ENCODE measurements at regions not wholly inside any gene's neighbourhood (a gene's known extent, or its start where the extent isn't known, plus 50 kb on each side); places are given as distances from the start of the nearest gene placed in this dataset.

DNA sequence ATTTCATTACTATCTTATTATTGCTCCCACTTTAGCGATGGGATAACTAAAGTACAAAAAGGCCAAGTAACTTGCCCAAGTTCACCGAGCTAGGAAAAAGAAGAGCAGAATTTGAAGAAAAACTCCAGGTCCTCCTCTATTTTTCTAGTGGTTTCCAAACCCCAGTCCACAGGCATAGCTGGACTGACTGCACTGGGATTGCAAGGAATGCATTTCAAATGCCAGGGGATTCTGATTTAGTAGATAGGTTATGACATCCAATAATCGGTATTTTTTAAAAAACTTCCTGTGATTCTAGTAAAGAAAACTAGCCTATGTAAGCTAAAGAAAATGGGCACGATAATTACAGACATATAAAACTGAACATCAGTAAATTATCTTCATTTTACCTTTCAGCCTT, 62.7 kb upstream of the GALNT5 start:
- ChIA-PET POLR2A (no interaction called here), CTCF (ENCODE audit: low intra/inter-chr PET ratio, low total read pairs) (interaction anchor here (1.9 kb wide), 1 partner anchor 1826 kb away, joined by 5 read pairs; no protein-coding TSS in a partner anchor)
- intact Hi-C loops (cut with micrococcal nuclease; ENCODE audit: unreplicated experiment), result loop anchor here (2.0 to 5.0 kb wide), 6 partner anchors 143 to 1826 kb away; no protein-coding TSS in a partner anchor
- Histone ChIP-seq H3K79me2 (ENCODE audit: insufficient read depth, low read length) (no peaks in the 10 kb centered on the region), H3K4me3 (replicated peaks in 1 of 3; ENCODE audit: insufficient read depth in 1 of 3, low read depth in 2 of 3, low read length in 3 of 3) (no peak overlapping the region), H3K9ac (ENCODE audit: insufficient read depth, low read depth, low read length) (no peak overlapping the region), H3K27ac (ENCODE audit: extremely low read length, insufficient read depth, low read length) (no peak overlapping the region), H3K4me2 (ENCODE audit: low read depth, low read length) (no peak overlapping the region), H3K27me3 (ENCODE audit: control insufficient read depth in 1 of 2, insufficient read depth in 2 of 2, low read length in 2 of 2) (no peaks in the 10 kb centered on the region; a peak in 1 of 5 replicates), H4K20me1 (ENCODE audit: insufficient read depth, low read length) (no peaks in the 10 kb centered on the region), H3K36me3 (replicated peaks in 1 of 2; ENCODE audit: control insufficient read depth in 1 of 2, insufficient read depth in 2 of 2, low read length in 2 of 2) (no peaks in the 10 kb centered on the region), H3K9me3 (ENCODE audit: low read length) (no peaks in the 10 kb centered on the region), H2AFZ (ENCODE audit: low read length) (no peak overlapping the region), H3K4me1 (ENCODE audit: insufficient read depth, low read length) (no peaks in the 10 kb centered on the region)
- WGBS (ENCODE audit: low lambda C conversion rate), result 17% methylated on average over 4 of the region's 4 CpGs
- no peak for DNase-seq (ENCODE audit: low spot score)
- no TSS peak for BruUV-seq (replicated peaks)
- in situ Hi-C loops (cut with HindIII; ENCODE audit: extremely low pct_ligation_motif_present, low pct_unique_long_range_greater_than_20kb), result loop anchor here (10.0 to 25.0 kb wide), 2 partner anchors 858 to 1820 kb away; partner anchors contain the start of gene NR4A2
- ATAC-seq, result no peak
- no peak for FAIRE-seq
- TF ChIP-seq ZNF251 (CRISPR knock-in tag; IDR thresholded peaks at IDR 0.05), result no peak
- no peak for TF ChIP-seq LCORL (IDR thresholded peaks at IDR 0.05)
- TF ChIP-seq LCORL (CRISPR knock-in tag; IDR thresholded peaks at IDR 0.05), result no peak
- TF ChIP-seq ATRX (CRISPR knock-in tag; IDR thresholded peaks at IDR 0.05; ENCODE audit: borderline replicate concordance), result no peak
- TF ChIP-seq, protein P1, sequence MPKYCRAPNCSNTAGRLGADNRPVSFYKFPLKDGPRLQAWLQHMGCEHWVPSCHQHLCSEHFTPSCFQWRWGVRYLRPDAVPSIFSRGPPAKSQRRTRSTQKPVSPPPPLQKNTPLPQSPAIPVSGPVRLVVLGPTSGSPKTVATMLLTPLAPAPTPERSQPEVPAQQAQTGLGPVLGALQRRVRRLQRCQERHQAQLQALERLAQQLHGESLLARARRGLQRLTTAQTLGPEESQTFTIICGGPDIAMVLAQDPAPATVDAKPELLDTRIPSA (CRISPR knock-in tag; IDR thresholded peaks at IDR 0.05; ENCODE audit: borderline replicate concordance), result no peak
- no peak for TF ChIP-seq ZIK1 (CRISPR knock-in tag; IDR thresholded peaks at IDR 0.05; ENCODE audit: borderline replicate concordance, low read depth)
- TF ChIP-seq CEBPB (IDR thresholded peaks at IDR 0.05; ENCODE audit: borderline replicate concordance, low read depth, low read length), result no peak
- TF ChIP-seq, protein P2, sequence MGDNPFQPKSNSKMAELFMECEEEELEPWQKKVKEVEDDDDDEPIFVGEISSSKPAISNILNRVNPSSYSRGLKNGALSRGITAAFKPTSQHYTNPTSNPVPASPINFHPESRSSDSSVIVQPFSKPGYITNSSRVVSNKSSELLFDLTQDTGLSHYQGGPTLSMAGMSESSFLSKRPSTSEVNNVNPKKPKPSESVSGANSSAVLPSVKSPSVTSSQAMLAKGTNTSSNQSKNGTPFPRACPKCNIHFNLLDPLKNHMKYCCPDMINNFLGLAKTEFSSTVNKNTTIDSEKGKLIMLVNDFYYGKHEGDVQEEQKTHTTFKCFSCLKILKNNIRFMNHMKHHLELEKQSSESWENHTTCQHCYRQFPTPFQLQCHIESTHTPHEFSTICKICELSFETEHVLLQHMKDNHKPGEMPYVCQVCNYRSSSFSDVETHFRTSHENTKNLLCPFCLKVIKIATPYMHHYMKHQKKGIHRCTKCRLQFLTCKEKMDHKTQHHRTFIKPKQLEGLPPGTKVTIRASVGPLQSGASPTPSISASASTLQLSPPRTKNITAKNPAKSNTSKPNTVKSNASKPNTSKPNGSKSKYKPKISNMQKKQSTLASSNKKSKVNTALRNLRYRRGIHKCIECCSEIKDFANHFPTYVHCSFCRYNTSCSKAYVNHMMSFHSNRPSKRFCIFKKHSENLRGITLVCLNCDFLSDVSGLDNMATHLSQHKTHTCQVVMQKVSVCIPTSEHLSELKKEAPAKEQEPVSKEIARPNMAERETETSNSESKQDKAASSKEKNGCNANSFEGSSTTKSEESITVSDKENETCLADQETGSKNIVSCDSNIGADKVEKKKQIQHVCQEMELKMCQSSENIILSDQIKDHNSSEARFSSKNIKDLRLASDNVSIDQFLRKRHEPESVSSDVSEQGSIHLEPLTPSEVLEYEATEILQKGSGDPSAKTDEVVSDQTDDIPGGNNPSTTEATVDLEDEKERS (CRISPR knock-in tag; IDR thresholded peaks at IDR 0.05), result no peak
- no peak for TF ChIP-seq TARDBP (CRISPR knock-in tag; IDR thresholded peaks at IDR 0.05)
- TF ChIP-seq, protein P3, sequence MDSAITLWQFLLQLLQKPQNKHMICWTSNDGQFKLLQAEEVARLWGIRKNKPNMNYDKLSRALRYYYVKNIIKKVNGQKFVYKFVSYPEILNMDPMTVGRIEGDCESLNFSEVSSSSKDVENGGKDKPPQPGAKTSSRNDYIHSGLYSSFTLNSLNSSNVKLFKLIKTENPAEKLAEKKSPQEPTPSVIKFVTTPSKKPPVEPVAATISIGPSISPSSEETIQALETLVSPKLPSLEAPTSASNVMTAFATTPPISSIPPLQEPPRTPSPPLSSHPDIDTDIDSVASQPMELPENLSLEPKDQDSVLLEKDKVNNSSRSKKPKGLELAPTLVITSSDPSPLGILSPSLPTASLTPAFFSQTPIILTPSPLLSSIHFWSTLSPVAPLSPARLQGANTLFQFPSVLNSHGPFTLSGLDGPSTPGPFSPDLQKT (CRISPR knock-in tag; IDR thresholded peaks at IDR 0.05; ENCODE audit: borderline replicate concordance), result no peak
- no peak for TF ChIP-seq ISX (CRISPR knock-in tag; conservative IDR thresholded peaks at IDR 0.05)
- TF ChIP-seq SRSF1 (optimal IDR thresholded peaks at IDR 0.05; ENCODE audit: low read depth, low read length), result no peak
- TF ChIP-seq, protein P4, sequence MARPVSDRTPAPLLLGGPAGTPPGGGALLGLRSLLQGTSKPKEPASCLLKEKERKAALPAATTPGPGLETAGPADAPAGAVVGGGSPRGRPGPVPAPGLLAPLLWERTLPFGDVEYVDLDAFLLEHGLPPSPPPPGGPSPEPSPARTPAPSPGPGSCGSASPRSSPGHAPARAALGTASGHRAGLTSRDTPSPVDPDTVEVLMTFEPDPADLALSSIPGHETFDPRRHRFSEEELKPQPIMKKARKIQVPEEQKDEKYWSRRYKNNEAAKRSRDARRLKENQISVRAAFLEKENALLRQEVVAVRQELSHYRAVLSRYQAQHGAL (CRISPR knock-in tag; IDR thresholded peaks at IDR 0.05; ENCODE audit: not compliant biosample characterization), result no peak
- TF ChIP-seq RFXAP (CRISPR knock-in tag; IDR thresholded peaks at IDR 0.05; ENCODE audit: borderline replicate concordance), result no peak
- TF ChIP-seq TAF15 (IDR thresholded peaks at IDR 0.05; ENCODE audit: low read depth, low read length, poor library complexity, severe bottlenecking), result no peak

Measured in HepG2 (cell line).